Kidney (tissue), 13 donors: ENCODE measurements at regions not wholly inside any gene's neighbourhood (a gene's known extent, or its start where the extent isn't known, plus 50 kb on each side); places are given as distances from the start of the nearest gene placed in this dataset.

Experiments used
- DNase-seq, 5 donors: peaks; one replicate each; pipeline ENCODE4 v3.0.0-alpha.2; 2013 to 2020
- FAIRE-seq: peaks from 2 replicates; lab custom pipeline; 2012; peaks lifted over from hg19 to GRCh38; lab: Jason Lieb, UNC
- H3K27ac ChIP-seq, 2 donors: one replicate each; pipeline ENCODE4 v1.7.0; 2013; ENCODE audit warnings: low read depth in 2 of 2, low read length in 2 of 2, inconsistent platforms in 1 of 2
- H3K27me3 ChIP-seq: one replicate; pipeline ENCODE4 v1.7.1; 2013; ENCODE audit warnings: low read length, inconsistent platforms; ENCODE audit not compliant: control insufficient read depth, insufficient read depth
- H3K36me3 ChIP-seq, 3 donors: one replicate each; pipeline versions ENCODE4 v1.7.0 to v1.7.1; 2013; ENCODE audit warnings: low read length in 3 of 3, control low read depth in 1 of 3, inconsistent platforms in 1 of 3; ENCODE audit not compliant: insufficient read depth in 3 of 3, control insufficient read depth in 2 of 3
- H3K4me1 ChIP-seq, 3 donors: one replicate each; pipeline versions ENCODE4 v1.7.0 to v1.7.1; 2013; ENCODE audit warnings: low read length in 3 of 3, inconsistent platforms in 1 of 3, low read depth in 1 of 3; ENCODE audit not compliant: control insufficient read depth in 2 of 3, insufficient read depth in 2 of 3
- H3K4me3 ChIP-seq, 3 donors: one replicate each; pipeline versions ENCODE4 v1.7.0 to v1.8.1; 2013; ENCODE audit warnings: low read length in 3 of 3, control low read depth in 1 of 3, inconsistent platforms in 1 of 3
- H3K9ac ChIP-seq, 3 donors: one replicate each; pipeline versions ENCODE4 v1.7.0 to v1.7.1; 2013; ENCODE audit warnings: low read length in 3 of 3, control low read depth in 1 of 3, inconsistent platforms in 1 of 3
- H3K9me3 ChIP-seq, 3 donors: one replicate each; pipeline versions ENCODE4 v1.7.0 to v1.7.1; 2013; ENCODE audit warnings: low read length in 3 of 3, control low read depth in 1 of 3, inconsistent platforms in 1 of 3; ENCODE audit not compliant: control insufficient read depth in 2 of 3, insufficient read depth in 1 of 3
- intact Hi-C: fragments of 100-400 bp; cut with DNase I; formaldehyde crosslinking; loops from one replicate; pipeline ENCODE4 v1.11.1; 2022
- TF ChIP-seq, protein P1 (sequence below): IDR thresholded peaks from 3 replicates; pipeline ENCODE4 v1.5.1; 2012; ENCODE audit warnings: mild to moderate bottlenecking, moderate library complexity, borderline replicate concordance; ENCODE audit not compliant: insufficient read depth; ENCODE audit errors: extremely low read depth
- donor health status: control.
- donor health status: control.
- donor health status: control.
- donor health status: control.
- donor health status: control.
- donor health status: DM: yes; HTN: yes; CAD: no.
- donor health status: Normal renal cell carcinoma (clear cell type).

GRCh38 chr3:134302674-134303073 lies 52.0 kb upstream of the RYK start:
- intact Hi-C loops = loop anchor here (10.0 kb wide), 1 partner anchor 88 kb away; no protein-coding TSS in a partner anchor
- no peak for DNase-seq
- H3K4me3 ChIP-seq = no peak overlapping the region
- FAIRE-seq = no peak
- H3K27ac ChIP-seq = no peak overlapping the region
- no peaks in the 10 kb centered on the region for H3K9me3 ChIP-seq
- H3K4me1 ChIP-seq = no peaks in the 10 kb centered on the region
- no peak overlapping the region for H3K9ac ChIP-seq
- H3K27me3 ChIP-seq = no peaks in the 10 kb centered on the region
- TF ChIP-seq, protein P1, sequence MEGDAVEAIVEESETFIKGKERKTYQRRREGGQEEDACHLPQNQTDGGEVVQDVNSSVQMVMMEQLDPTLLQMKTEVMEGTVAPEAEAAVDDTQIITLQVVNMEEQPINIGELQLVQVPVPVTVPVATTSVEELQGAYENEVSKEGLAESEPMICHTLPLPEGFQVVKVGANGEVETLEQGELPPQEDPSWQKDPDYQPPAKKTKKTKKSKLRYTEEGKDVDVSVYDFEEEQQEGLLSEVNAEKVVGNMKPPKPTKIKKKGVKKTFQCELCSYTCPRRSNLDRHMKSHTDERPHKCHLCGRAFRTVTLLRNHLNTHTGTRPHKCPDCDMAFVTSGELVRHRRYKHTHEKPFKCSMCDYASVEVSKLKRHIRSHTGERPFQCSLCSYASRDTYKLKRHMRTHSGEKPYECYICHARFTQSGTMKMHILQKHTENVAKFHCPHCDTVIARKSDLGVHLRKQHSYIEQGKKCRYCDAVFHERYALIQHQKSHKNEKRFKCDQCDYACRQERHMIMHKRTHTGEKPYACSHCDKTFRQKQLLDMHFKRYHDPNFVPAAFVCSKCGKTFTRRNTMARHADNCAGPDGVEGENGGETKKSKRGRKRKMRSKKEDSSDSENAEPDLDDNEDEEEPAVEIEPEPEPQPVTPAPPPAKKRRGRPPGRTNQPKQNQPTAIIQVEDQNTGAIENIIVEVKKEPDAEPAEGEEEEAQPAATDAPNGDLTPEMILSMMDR = no peak
- H3K36me3 ChIP-seq = no peaks in the 10 kb centered on the region

- H3K4me1 ChIP-seq = no peaks in the 10 kb centered on the region
- intact Hi-C loops = loop anchor here (10.0 kb wide), 1 partner anchor 86 kb away; no protein-coding TSS in a partner anchor
- TF ChIP-seq, protein P1 = no peak
- no peaks in the 10 kb centered on the region for H3K36me3 ChIP-seq
- no peak overlapping the region for H3K9ac ChIP-seq
- H3K9me3 ChIP-seq = no peaks in the 10 kb centered on the region
- H3K27ac ChIP-seq = no peak overlapping the region
- FAIRE-seq = no peak
- H3K4me3 ChIP-seq = no peak overlapping the region
- no peak for DNase-seq
- H3K27me3 ChIP-seq = no peaks in the 10 kb centered on the region
Measured at GRCh38 chr3:134300520-134300919, 49.9 kb upstream of the RYK start.
